Suprapubic skin (tissue), 4 donors: ENCODE measurements at regions not wholly inside any gene's neighbourhood (a gene's known extent, or its start where the extent isn't known, plus 50 kb on each side); places are given as distances from the start of the nearest gene placed in this dataset.

ENCODE experiments used
- POLR2A ChIP-seq, 2 donors: fragments of 450-650 bp; IDR thresholded peaks; one replicate each; pipeline ENCODE4 v1.6.1; 2017; ENCODE audit warnings: antibody characterized with exemption in 2 of 2, mild to moderate bottlenecking in 2 of 2, moderate library complexity in 2 of 2
- POLR2AphosphoS5 ChIP-seq, 3 donors: sonication (generic); formaldehyde crosslinking; IDR thresholded peaks; one replicate each; pipeline ENCODE4 v1.6.1; 2017; ENCODE audit warnings: antibody characterized with exemption in 3 of 3
- TF ChIP-seq, protein P1 (sequence below), 2 donors: fragments of 200-600 bp in 1 of 2; fragments of 450-650 bp in 1 of 2; sonication (generic) in 1 of 2; IDR thresholded peaks; one replicate each; pipeline ENCODE4 v1.5.1; 2016 to 2019; ENCODE audit warnings: antibody characterized with exemption in 2 of 2, mild to moderate bottlenecking in 1 of 2, moderate library complexity in 1 of 2

DNA sequence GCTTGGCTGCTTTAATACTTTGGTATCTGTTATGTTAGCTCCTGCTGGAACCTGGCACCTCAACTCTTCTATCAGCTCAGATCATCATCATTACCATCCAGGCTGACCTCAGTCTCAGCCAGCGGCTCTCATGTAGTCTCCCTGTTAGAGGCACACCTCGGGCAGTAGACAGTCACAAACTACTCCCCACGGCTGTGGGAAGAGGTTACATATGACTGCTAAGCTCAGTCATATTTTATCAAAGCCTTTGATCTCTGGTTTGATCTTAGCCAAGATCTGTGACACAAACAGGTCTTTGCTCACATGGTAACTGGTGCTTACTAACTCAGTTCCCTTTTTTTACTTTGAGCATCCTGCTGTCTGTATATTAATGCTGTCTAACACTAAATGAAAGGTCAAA lies 384.9 kb downstream of the CENPC start:
- TF ChIP-seq, protein P1, sequence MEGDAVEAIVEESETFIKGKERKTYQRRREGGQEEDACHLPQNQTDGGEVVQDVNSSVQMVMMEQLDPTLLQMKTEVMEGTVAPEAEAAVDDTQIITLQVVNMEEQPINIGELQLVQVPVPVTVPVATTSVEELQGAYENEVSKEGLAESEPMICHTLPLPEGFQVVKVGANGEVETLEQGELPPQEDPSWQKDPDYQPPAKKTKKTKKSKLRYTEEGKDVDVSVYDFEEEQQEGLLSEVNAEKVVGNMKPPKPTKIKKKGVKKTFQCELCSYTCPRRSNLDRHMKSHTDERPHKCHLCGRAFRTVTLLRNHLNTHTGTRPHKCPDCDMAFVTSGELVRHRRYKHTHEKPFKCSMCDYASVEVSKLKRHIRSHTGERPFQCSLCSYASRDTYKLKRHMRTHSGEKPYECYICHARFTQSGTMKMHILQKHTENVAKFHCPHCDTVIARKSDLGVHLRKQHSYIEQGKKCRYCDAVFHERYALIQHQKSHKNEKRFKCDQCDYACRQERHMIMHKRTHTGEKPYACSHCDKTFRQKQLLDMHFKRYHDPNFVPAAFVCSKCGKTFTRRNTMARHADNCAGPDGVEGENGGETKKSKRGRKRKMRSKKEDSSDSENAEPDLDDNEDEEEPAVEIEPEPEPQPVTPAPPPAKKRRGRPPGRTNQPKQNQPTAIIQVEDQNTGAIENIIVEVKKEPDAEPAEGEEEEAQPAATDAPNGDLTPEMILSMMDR (IDR thresholded peaks at IDR 0.05), result no peak
- TF ChIP-seq POLR2A (IDR thresholded peaks at IDR 0.05) (no peak), POLR2AphosphoS5 (IDR thresholded peaks at IDR 0.05) (no peak)
